ENCODE measurements at regions not wholly inside any gene's neighbourhood (a gene's known extent, or its start where the extent isn't known, plus 50 kb on each side); places are given as distances from the start of the nearest gene placed in this dataset.

GRCh38 chr2:38127277-38127676 is 51.3 kb upstream of the CYP1B1 start:
- TF ChIP-seq MAX (CRISPR knock-in tag; IDR thresholded peaks at IDR 0.05) (no peak), GTF2I (CRISPR knock-in tag; conservative IDR thresholded peaks at IDR 0.05) (no peak), ZNF317 (CRISPR knock-in tag; IDR thresholded peaks at IDR 0.05; ENCODE audit: borderline replicate concordance, low read depth) (no peak), USF1 (CRISPR knock-in tag; IDR thresholded peaks at IDR 0.05) (no peak), RELA (CRISPR knock-in tag; IDR thresholded peaks at IDR 0.05; ENCODE audit: borderline replicate concordance) (no peak), NR2C2 (CRISPR knock-in tag; IDR thresholded peaks at IDR 0.05) (no peak), ZNF423 (CRISPR knock-in tag; IDR thresholded peaks at IDR 0.05) (no peak), JUN (CRISPR knock-in tag; IDR thresholded peaks at IDR 0.05) (no peak)
- TF ChIP-seq, protein P1, sequence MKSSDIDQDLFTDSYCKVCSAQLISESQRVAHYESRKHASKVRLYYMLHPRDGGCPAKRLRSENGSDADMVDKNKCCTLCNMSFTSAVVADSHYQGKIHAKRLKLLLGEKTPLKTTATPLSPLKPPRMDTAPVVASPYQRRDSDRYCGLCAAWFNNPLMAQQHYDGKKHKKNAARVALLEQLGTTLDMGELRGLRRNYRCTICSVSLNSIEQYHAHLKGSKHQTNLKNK (CRISPR knock-in tag; IDR thresholded peaks at IDR 0.05) = no peak
- TF ChIP-seq, protein P2, sequence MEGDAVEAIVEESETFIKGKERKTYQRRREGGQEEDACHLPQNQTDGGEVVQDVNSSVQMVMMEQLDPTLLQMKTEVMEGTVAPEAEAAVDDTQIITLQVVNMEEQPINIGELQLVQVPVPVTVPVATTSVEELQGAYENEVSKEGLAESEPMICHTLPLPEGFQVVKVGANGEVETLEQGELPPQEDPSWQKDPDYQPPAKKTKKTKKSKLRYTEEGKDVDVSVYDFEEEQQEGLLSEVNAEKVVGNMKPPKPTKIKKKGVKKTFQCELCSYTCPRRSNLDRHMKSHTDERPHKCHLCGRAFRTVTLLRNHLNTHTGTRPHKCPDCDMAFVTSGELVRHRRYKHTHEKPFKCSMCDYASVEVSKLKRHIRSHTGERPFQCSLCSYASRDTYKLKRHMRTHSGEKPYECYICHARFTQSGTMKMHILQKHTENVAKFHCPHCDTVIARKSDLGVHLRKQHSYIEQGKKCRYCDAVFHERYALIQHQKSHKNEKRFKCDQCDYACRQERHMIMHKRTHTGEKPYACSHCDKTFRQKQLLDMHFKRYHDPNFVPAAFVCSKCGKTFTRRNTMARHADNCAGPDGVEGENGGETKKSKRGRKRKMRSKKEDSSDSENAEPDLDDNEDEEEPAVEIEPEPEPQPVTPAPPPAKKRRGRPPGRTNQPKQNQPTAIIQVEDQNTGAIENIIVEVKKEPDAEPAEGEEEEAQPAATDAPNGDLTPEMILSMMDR (IDR thresholded peaks at IDR 0.05) = no peak
- TF ChIP-seq, protein P3, sequence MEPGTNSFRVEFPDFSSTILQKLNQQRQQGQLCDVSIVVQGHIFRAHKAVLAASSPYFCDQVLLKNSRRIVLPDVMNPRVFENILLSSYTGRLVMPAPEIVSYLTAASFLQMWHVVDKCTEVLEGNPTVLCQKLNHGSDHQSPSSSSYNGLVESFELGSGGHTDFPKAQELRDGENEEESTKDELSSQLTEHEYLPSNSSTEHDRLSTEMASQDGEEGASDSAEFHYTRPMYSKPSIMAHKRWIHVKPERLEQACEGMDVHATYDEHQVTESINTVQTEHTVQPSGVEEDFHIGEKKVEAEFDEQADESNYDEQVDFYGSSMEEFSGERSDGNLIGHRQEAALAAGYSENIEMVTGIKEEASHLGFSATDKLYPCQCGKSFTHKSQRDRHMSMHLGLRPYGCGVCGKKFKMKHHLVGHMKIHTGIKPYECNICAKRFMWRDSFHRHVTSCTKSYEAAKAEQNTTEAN (CRISPR knock-in tag; IDR thresholded peaks at IDR 0.05) = no peak
- TF ChIP-seq, protein P4, sequence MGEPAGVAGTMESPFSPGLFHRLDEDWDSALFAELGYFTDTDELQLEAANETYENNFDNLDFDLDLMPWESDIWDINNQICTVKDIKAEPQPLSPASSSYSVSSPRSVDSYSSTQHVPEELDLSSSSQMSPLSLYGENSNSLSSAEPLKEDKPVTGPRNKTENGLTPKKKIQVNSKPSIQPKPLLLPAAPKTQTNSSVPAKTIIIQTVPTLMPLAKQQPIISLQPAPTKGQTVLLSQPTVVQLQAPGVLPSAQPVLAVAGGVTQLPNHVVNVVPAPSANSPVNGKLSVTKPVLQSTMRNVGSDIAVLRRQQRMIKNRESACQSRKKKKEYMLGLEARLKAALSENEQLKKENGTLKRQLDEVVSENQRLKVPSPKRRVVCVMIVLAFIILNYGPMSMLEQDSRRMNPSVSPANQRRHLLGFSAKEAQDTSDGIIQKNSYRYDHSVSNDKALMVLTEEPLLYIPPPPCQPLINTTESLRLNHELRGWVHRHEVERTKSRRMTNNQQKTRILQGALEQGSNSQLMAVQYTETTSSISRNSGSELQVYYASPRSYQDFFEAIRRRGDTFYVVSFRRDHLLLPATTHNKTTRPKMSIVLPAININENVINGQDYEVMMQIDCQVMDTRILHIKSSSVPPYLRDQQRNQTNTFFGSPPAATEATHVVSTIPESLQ (CRISPR knock-in tag; IDR thresholded peaks at IDR 0.05) = no peak
